DMS53 (cell line): ENCODE measurements at regions not wholly inside any gene's neighbourhood (a gene's known extent, or its start where the extent isn't known, plus 50 kb on each side); places are given as distances from the start of the nearest gene placed in this dataset.

ENCODE experiments used
- DNase-seq: peaks from one replicate; lab custom pipeline; 2025; lab: John Stamatoyannopoulos, UW

- no peak for DNase-seq
These were observed 66.4 kb upstream of the GALNT2 start for GRCh38 chr1:230000493-230001184.

- DNase-seq: no peak
These were observed 64.8 kb upstream of the GALNT2 start for GRCh38 chr1:230002164-230002803.

- no peak for DNase-seq
These were observed 63.6 kb upstream of the GALNT2 start for GRCh38 chr1:230003409-230003808.

GRCh38 chr1:230005040-230005439, 62.0 kb upstream of the GALNT2 start:
- DNase-seq: no peak

- DNase-seq: no peak
These were observed 58.3 kb upstream of the GALNT2 start for GRCh38 chr1:230008721-230009120.

- DNase-seq: no peak
These were observed 57.3 kb upstream of the GALNT2 start for GRCh38 chr1:230009611-230010313.

GRCh38 chr1:230010603-230011332, 56.3 kb upstream of the GALNT2 start:
- DNase-seq: no peak

GRCh38 chr1:230011333-230012092, 55.5 kb upstream of the GALNT2 start:
- no peak for DNase-seq

GRCh38 chr1:230012093-230012393, 55.0 kb upstream of the GALNT2 start:
- DNase-seq: no peak

GRCh38 chr1:230012741-230013140, 54.3 kb upstream of the GALNT2 start:
- DNase-seq: no peak

- DNase-seq: no peak
These were observed 50.9 kb upstream of the GALNT2 start for GRCh38 chr1:230016159-230016558.
